Breast epithelium (tissue), 4 donors: ENCODE measurements at regions not wholly inside any gene's neighbourhood (a gene's known extent, or its start where the extent isn't known, plus 50 kb on each side); places are given as distances from the start of the nearest gene placed in this dataset.
"Not testable (repeated sequence)": the region's sequence is repeated elsewhere in the genome, so short reads cannot be mapped to it uniquely, and the experiment has no call there.

Experiments used
- DNase-seq, 2 donors: peaks; one replicate each; pipeline ENCODE4 v3.0.0-alpha.2; 2019; ENCODE audit warnings: low spot score in 2 of 2
- H3K27ac ChIP-seq, 2 donors: fragments of 200-600 bp; sonication (generic) in 1 of 2; one replicate each; pipeline ENCODE4 v1.5.1; 2016 to 2019; ENCODE audit warnings: mild to moderate bottlenecking in 1 of 2
- H3K27me3 ChIP-seq, 2 donors: fragments of 200-600 bp; sonication (generic) in 1 of 2; one replicate each; pipeline versions ENCODE4 v1.5.1 to v1.6.0; 2017 to 2019; ENCODE audit warnings: control low read depth in 1 of 2, mild to moderate bottlenecking in 1 of 2
- H3K36me3 ChIP-seq: fragments of 200-600 bp; one replicate; pipeline ENCODE4 v1.5.1; 2019
- H3K4me1 ChIP-seq, 2 donors: fragments of 200-600 bp; sonication (generic); one replicate each; pipeline ENCODE4 v1.5.1; 2016 to 2019; ENCODE audit warnings: control low read depth in 1 of 2
- H3K4me3 ChIP-seq, 3 donors: fragments of 200-600 bp; sonication (generic); 1 replicate in 2 of 3; 2 replicates in 1 of 3; pipeline ENCODE4 v1.5.1; 2016 to 2019; ENCODE audit warnings: mild to moderate bottlenecking in 3 of 3, moderate library complexity in 2 of 3
- H3K9me3 ChIP-seq, 2 donors: fragments of 200-600 bp; sonication (generic) in 1 of 2; one replicate each; pipeline ENCODE4 v1.5.1; 2016 to 2019; ENCODE audit warnings: control low read depth in 1 of 2
- CTCF ChIP-seq, 3 donors: fragments of 450-650 bp; IDR thresholded peaks; one replicate each; pipeline ENCODE4 v1.5.1; 2016 to 2017; ENCODE audit warnings: antibody characterized with exemption in 3 of 3, mild to moderate bottlenecking in 3 of 3, moderate library complexity in 3 of 3
- POLR2A ChIP-seq: fragments of 450-650 bp; IDR thresholded peaks from one replicate; pipeline ENCODE4 v1.6.1; 2016; ENCODE audit warnings: antibody characterized with exemption, mild to moderate bottlenecking, moderate library complexity
- POLR2AphosphoS5 ChIP-seq, 3 donors: sonication (generic); formaldehyde crosslinking; IDR thresholded peaks; one replicate each; pipeline ENCODE4 v1.6.1; 2017; ENCODE audit warnings: antibody characterized with exemption in 3 of 3
- intact Hi-C: fragments of 100-400 bp; cut with DNase I; formaldehyde crosslinking; loops from one replicate; pipeline ENCODE4 v1.15.1; 2023; ENCODE audit warnings: low total_unique reads

- no peak overlapping the region for H3K27ac ChIP-seq
- peak in 1 of 2 donors; percentile 54 for DNase-seq
- no peaks in the 10 kb centered on the region for H3K4me1 ChIP-seq
- H3K4me3 ChIP-seq: no peak overlapping the region
- H3K27me3 ChIP-seq: no peaks in the 10 kb centered on the region
- no peaks in the 10 kb centered on the region for H3K36me3 ChIP-seq
- H3K9me3 ChIP-seq: no peaks in the 10 kb centered on the region
- TF ChIP-seq POLR2A (no peak), POLR2AphosphoS5 (IDR thresholded peaks at IDR 0.05) (no peak), CTCF (IDR thresholded peaks at IDR 0.05) (no peak)
- intact Hi-C loops: no loop called here
Observed at GRCh38 chr12:5328669-5329517, 103.0 kb upstream of the NTF3 start.

GRCh38 chr12:5332551-5332950, 99.4 kb upstream of the NTF3 start:
- Histone ChIP-seq H3K4me1 (no peaks in the 10 kb centered on the region), H3K27me3 (no peaks in the 10 kb centered on the region), H3K9me3 (no peaks in the 10 kb centered on the region), H3K36me3 (no peaks in the 10 kb centered on the region), H3K4me3 (no peak overlapping the region), H3K27ac (no peak overlapping the region)
- TF ChIP-seq CTCF (IDR thresholded peaks at IDR 0.05) (no peak), POLR2A (no peak), POLR2AphosphoS5 (IDR thresholded peaks at IDR 0.05) (no peak)
- intact Hi-C loops: no loop called here
- DNase-seq: no peak

- no peaks in the 10 kb centered on the region for H3K27me3 ChIP-seq
- no peak for DNase-seq
- H3K9me3 ChIP-seq: no peaks in the 10 kb centered on the region
- no peaks in the 10 kb centered on the region for H3K4me1 ChIP-seq
- intact Hi-C loops: no loop called here
- H3K27ac ChIP-seq: no peak overlapping the region
- H3K4me3 ChIP-seq: no peak overlapping the region
- H3K36me3 ChIP-seq: no peaks in the 10 kb centered on the region
- TF ChIP-seq CTCF (IDR thresholded peaks at IDR 0.05) (no peak), POLR2AphosphoS5 (IDR thresholded peaks at IDR 0.05) (no peak), POLR2A (no peak)
Observed at GRCh38 chr12:5333096-5333495, 98.8 kb upstream of the NTF3 start.

- DNase-seq: no peak
- Histone ChIP-seq H3K4me3 (no peak overlapping the region), H3K4me1 (no peaks in the 10 kb centered on the region), H3K9me3 (no peaks in the 10 kb centered on the region), H3K36me3 (no peaks in the 10 kb centered on the region), H3K27ac (no peak overlapping the region), H3K27me3 (no peaks in the 10 kb centered on the region)
- intact Hi-C loops: no loop called here
- TF ChIP-seq POLR2AphosphoS5 (IDR thresholded peaks at IDR 0.05) (no peak), POLR2A (no peak), CTCF (IDR thresholded peaks at IDR 0.05) (no peak)
Observed at GRCh38 chr12:5335069-5335468, 96.8 kb upstream of the NTF3 start.

GRCh38 chr12:5341086-5341485, 90.8 kb upstream of the NTF3 start:
- H3K27ac ChIP-seq, H3K9me3 ChIP-seq, H3K4me3 ChIP-seq, H3K36me3 ChIP-seq, H3K27me3 ChIP-seq, H3K4me1 ChIP-seq, DNase-seq, intact Hi-C loops: not testable (repeated sequence)
